Right lung (tissue), 2 donors: ENCODE measurements at regions not wholly inside any gene's neighbourhood (a gene's known extent, or its start where the extent isn't known, plus 50 kb on each side); places are given as distances from the start of the nearest gene placed in this dataset.

Experiments used
- DNase-seq, 2 donors: peaks; one replicate each; pipeline ENCODE4 v3.0.0-alpha.2; 2013

DNA sequence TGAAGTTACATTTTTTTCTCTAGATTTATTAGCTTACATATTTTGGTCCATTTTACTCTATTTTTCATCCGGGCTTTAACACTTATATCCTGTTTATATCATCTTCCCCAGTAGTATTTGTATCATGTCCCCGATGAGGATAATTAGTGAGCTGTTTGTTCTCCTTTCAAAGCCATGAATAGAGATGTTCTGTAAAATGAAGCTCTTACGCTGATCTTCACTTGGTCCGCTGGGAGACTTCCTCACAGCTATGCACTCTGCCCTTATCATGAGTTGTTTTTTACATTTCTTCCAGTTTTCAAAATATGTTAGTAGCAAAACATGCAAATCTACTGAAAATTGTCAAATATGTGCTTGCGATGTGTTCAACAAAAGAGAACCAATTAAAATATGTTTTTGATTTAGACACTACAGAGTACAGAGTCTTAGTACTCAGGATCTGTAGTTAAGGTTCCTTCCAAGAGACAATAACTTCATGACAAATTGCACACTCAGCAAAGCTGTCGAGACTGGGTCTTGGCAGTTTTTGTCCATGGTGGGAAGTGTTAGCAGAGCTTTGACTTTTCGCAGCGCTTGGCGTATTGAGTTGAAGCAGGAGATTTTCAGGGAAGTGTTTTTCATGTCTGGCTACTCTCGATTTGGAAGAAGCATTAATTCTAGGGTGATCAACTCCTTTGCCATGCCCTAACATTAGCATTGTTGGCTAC lies 292.0 kb upstream of the ADAMTS5 start:
- no peak for DNase-seq

- DNase-seq: no peak
Observed at GRCh38 chr21:27257908-27258556, 291.1 kb upstream of the ADAMTS5 start.

- no peak for DNase-seq
Observed at GRCh38 chr21:27257226-27257625, 290.3 kb upstream of the ADAMTS5 start.

DNA sequence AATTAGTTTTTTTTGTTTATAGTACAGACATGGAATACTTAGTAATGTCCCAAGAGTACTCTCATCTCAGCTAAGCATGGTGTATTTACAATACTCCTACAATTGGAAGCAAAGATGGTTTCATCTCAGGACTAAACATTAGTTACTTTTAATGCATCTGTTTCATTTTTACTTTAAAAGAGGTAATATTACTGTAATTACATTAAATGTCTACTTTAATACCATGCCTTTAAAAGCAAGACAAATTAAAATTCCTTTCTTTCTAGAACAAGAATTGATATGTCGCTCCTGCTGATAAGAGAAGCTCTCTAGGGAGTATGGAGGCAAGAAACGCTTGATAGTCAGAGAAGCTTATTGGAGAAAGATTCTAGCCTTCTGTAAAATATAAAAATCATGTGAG lies 284.9 kb upstream of the ADAMTS5 start:
- DNase-seq: no peak

GRCh38 chr21:27250366-27250765 lies 283.5 kb upstream of the ADAMTS5 start:
- DNase-seq: no peak

GRCh38 chr21:27248814-27249213 lies 281.9 kb upstream of the ADAMTS5 start:
- no peak for DNase-seq

GRCh38 chr21:27246741-27247140 lies 279.9 kb upstream of the ADAMTS5 start:
- no peak for DNase-seq

- no peak for DNase-seq
Observed at GRCh38 chr21:27244776-27245175, 277.9 kb upstream of the ADAMTS5 start.

GRCh38 chr21:27244352-27244751 lies 277.5 kb upstream of the ADAMTS5 start:
- no peak for DNase-seq

DNA sequence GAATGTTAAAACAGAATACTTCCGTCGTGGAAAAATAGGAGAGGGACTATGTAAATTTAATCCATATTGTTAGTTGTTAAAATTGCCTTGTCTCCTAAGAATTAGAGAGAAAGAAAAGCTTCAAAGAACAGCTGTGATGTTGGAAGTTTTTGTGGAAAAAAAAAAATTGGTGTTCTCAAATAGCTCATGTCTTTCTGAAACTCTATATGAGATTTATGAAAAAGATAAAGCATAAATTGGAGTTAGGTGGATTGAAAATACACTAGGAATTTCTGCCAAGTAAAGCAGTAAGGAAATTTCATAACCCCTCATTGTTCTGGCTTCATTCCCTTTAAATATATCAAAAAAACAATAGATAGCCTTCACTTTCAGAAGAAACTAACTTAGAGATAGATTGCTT lies 274.0 kb upstream of the ADAMTS5 start:
- DNase-seq: no peak

DNA sequence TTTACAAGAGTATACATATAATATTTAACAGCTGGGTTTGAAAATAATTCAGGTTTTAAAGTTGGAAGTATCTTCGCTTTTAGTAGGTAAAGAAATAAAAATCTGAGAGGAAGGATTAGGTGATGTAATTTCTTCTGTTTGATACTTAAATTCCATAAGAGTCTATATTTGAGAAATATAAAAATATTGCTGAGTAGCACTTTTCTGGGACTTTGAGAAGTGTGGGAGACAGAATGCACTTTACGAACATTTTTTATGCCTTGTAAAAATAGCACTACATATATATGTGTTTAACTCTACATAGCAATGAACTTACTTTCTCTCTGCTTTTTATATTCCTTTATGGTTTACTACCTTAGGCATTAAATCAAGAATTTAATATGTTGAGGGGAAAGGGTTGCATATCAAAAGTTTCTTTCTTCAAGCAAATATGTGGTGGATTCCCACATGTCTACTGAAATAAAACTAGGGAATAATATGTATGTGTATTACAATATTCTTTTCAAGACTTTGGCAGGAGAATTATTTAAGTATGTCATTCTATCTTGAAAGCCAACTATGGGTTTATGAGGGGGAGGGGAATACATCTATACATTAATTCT lies 266.7 kb upstream of the ADAMTS5 start:
- DNase-seq: no peak

- no peak for DNase-seq
Observed at GRCh38 chr21:27225940-27226339, 259.1 kb upstream of the ADAMTS5 start.

GRCh38 chr21:27225151-27225550 lies 258.3 kb upstream of the ADAMTS5 start:
- no peak for DNase-seq

DNA sequence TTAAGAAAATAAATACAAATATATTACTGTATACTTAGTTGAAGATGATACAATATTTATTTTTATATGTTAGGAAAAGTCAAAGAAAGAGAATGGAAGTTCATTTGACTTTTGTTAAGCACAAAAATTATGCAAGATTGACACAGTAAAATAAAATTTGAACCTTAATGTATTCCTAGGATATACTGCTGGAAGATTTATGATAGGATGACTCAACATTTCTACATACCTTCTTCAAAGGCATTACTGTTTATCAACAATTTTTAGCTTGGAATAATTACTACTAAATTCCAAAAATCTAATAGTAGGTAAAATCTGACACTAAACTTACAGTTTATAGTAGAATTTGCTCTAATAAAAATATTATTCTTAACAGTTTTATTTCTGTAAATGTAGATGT lies 257.3 kb upstream of the ADAMTS5 start:
- DNase-seq: no peak

DNA sequence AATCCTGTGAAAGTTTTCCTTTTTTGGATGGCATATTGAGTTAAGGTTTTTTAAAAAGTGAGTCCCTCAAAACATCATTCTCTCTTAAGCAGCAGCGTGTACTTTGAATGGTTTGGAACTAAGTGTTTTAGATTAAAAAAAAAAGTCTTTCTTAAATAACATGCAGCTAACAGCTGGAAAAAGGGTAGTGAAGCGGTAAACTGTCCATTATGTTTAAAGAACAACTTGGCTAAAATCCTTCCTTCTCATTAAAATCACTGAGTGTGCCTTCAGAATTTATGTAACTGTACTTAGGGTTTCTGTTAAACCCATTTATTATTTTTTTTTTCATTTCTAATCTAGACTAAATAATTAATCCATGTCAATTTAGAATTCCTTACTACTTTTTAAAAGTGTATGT lies 254.2 kb upstream of the ADAMTS5 start:
- peak in 1 of 2 donors; percentile 13 for DNase-seq

- DNase-seq: no peak
Observed at GRCh38 chr21:27220416-27220815, 253.5 kb upstream of the ADAMTS5 start.

DNA sequence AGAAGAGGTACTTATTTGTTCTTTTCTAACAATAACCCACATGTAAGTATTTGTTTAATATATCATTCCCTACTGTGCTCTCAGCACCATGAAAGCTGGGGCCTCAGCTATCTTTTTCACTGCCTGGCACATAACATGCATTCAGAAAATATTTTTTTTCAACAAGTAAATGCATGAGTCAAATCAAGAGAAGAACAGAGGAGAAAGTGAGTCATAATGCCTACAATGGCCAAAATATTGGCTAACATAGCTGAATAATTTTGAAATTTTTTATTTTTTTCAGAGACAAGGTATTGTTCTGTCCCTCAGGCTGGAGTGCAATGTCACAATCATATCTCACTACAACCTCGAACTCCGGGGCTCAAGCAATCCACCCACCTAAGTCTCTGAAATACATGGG lies 252.2 kb upstream of the ADAMTS5 start:
- DNase-seq: no peak

DNA sequence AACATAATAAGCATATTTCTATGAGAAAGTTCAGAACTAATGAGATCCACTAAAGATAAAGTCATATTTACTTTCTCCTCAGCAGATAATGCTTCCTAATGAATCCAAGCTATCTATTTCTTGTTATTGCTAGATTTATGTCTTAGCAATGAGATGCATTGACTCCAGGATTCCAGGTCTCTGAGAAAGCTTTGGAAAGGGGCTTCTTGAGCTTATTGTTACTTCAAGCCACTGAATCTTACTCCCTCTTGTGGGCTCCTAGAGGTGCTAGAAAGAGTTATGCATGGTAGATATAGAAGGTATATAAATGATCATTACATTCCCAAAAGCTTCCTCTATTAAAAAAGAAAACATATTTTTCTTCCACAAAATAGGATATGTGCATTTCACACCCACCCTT lies 246.4 kb upstream of the ADAMTS5 start:
- no peak for DNase-seq

- no peak for DNase-seq
Observed at GRCh38 chr21:27212441-27212840, 245.6 kb upstream of the ADAMTS5 start.

DNA sequence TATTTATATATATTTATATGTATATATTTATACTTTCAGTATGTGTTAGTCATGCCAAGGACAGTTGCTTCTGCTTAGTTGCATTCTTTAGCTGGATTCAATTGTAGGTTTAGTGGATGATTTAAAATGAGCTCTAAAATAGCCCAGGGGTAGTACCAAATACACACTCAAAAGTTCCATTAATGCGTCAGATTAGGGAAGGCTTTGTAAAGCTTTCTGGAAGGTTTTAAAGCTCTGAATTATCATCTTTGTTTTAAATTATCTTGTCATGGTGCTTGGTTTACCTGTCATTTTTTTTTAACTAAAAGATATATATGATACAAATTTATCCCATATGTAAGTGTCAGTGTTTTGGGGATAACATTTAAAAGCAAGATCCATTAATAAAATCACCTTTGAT lies 242.7 kb upstream of the ADAMTS5 start:
- no peak for DNase-seq

DNA sequence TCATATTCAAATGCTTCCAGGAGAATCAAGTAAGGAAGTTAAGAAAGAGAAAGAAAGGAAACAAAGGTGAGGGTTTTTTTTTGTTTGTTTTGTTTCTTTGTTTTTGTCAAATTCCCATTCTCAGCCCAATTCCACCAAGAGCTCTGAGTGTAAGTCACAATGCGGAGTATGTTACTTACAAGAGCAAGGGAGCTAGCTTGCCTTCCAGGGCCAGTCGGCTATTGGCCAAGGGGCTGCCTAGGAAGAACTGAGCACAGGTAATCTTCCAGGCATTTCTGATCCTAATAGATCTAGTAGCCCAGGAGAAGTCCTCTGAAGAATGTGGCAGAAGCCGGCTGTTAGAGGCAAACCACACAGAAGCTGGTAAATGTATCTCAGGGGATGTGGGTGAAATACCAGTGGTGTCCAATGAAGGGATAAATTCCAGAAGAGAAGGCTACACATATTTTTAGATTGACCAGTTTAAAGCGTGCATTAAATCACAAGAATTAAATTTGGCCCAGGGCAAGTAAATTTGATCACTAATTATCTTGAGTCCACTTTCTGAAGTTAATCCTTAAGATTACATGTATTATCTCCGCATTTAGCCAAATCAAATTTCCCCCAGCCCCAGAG lies 239.6 kb upstream of the ADAMTS5 start:
- DNase-seq: no peak

GRCh38 chr21:27202301-27202700 lies 235.4 kb upstream of the ADAMTS5 start:
- DNase-seq: no peak

DNA sequence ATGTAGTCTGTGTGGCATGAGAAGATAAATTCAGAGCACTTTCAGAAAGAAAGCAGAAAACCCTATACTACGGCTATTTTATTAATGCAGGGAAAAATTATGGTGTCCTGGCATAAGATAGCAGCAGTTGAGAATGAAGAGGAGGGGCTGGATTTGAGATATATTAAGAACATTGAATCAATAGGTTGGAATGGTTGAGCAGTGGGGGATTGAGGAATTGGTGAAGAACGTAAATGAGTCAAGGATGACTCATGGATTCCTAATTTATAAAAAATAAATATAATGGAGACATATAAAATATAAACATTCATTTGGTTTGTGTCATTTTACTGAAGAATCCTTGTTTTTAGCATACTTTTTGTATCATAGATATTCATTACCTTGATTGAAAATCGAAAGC lies 234.3 kb upstream of the ADAMTS5 start:
- no peak for DNase-seq
